ENCODE measurements at regions not wholly inside any gene's neighbourhood (a gene's known extent, or its start where the extent isn't known, plus 50 kb on each side); places are given as distances from the start of the nearest gene placed in this dataset.

- H3K27ac ChIP-seq (ENCODE audit: low read depth, low read length, poor library complexity, severe bottlenecking), result no peak overlapping the region
- ChIA-PET CTCF (no interaction called here), POLR2A (ENCODE audit: low non-redundant PET) (no interaction called here)
- no peak for DNase-seq (ENCODE audit: low spot score)
- no peak overlapping the region for H3K4me3 ChIP-seq (ENCODE audit: low read depth, low read length, poor library complexity, severe bottlenecking)
- peaks cover 4% of the 10 kb centered on the region for H3K9me3 ChIP-seq (ENCODE audit: low read depth, low read length, poor library complexity, severe bottlenecking)
- no peaks in the 10 kb centered on the region for H3K4me1 ChIP-seq (ENCODE audit: insufficient read depth, low read length, poor library complexity, severe bottlenecking)
- no peaks in the 10 kb centered on the region for H3K36me3 ChIP-seq (ENCODE audit: insufficient read depth, low read length, poor library complexity, severe bottlenecking)
- no peaks in the 10 kb centered on the region for H3K27me3 ChIP-seq (replicated peaks; ENCODE audit: insufficient read depth, low read depth, low read length, poor library complexity)
- intact Hi-C loops (cut with micrococcal nuclease; ENCODE audit: unreplicated experiment), result no loop called here
- TF ChIP-seq, protein P1, sequence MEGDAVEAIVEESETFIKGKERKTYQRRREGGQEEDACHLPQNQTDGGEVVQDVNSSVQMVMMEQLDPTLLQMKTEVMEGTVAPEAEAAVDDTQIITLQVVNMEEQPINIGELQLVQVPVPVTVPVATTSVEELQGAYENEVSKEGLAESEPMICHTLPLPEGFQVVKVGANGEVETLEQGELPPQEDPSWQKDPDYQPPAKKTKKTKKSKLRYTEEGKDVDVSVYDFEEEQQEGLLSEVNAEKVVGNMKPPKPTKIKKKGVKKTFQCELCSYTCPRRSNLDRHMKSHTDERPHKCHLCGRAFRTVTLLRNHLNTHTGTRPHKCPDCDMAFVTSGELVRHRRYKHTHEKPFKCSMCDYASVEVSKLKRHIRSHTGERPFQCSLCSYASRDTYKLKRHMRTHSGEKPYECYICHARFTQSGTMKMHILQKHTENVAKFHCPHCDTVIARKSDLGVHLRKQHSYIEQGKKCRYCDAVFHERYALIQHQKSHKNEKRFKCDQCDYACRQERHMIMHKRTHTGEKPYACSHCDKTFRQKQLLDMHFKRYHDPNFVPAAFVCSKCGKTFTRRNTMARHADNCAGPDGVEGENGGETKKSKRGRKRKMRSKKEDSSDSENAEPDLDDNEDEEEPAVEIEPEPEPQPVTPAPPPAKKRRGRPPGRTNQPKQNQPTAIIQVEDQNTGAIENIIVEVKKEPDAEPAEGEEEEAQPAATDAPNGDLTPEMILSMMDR (conservative IDR thresholded peaks at IDR 0.05; ENCODE audit: low read depth, low read length), result no peak
- no peak for TF ChIP-seq EZH2 (IDR thresholded peaks at IDR 0.05; ENCODE audit: borderline replicate concordance, low read depth, low read length, poor library complexity, severe bottlenecking)
- no TSS peak for BruUV-seq (replicated peaks)
These were observed 378.7 kb downstream of the LMO4 start for GRCh38 chr1:87707411-87707810.

GRCh38 chr1:87712261-87713010, 383.8 kb downstream of the LMO4 start:
- ChIA-PET POLR2A (ENCODE audit: low non-redundant PET) (no interaction called here), CTCF (no interaction called here)
- DNase-seq (ENCODE audit: low spot score), result no peak
- TF ChIP-seq, protein P1 (conservative IDR thresholded peaks at IDR 0.05; ENCODE audit: low read depth, low read length), result no peak
- no peak for TF ChIP-seq EZH2 (IDR thresholded peaks at IDR 0.05; ENCODE audit: borderline replicate concordance, low read depth, low read length, poor library complexity, severe bottlenecking)
- intact Hi-C loops (cut with micrococcal nuclease; ENCODE audit: unreplicated experiment), result no loop called here
- no TSS peak for BruUV-seq (replicated peaks)
- H3K27me3 ChIP-seq (replicated peaks; ENCODE audit: insufficient read depth, low read depth, low read length, poor library complexity), result no peaks in the 10 kb centered on the region
- H3K9me3 ChIP-seq (ENCODE audit: low read depth, low read length, poor library complexity, severe bottlenecking), result no peaks in the 10 kb centered on the region
- no peak overlapping the region for H3K4me3 ChIP-seq (ENCODE audit: low read depth, low read length, poor library complexity, severe bottlenecking)
- H3K4me1 ChIP-seq (ENCODE audit: insufficient read depth, low read length, poor library complexity, severe bottlenecking), result peaks cover 6% of the 10 kb centered on the region
- no peaks in the 10 kb centered on the region for H3K36me3 ChIP-seq (ENCODE audit: insufficient read depth, low read length, poor library complexity, severe bottlenecking)
- no peak overlapping the region for H3K27ac ChIP-seq (ENCODE audit: low read depth, low read length, poor library complexity, severe bottlenecking)

GRCh38 chr1:87714278-87714677, 385.6 kb downstream of the LMO4 start:
- intact Hi-C loops (cut with micrococcal nuclease; ENCODE audit: unreplicated experiment), result no loop called here
- DNase-seq (ENCODE audit: low spot score), result no peak
- TF ChIP-seq EZH2 (IDR thresholded peaks at IDR 0.05; ENCODE audit: borderline replicate concordance, low read depth, low read length, poor library complexity, severe bottlenecking), result no peak
- TF ChIP-seq, protein P1 (conservative IDR thresholded peaks at IDR 0.05; ENCODE audit: low read depth, low read length), result no peak
- ChIA-PET POLR2A (ENCODE audit: low non-redundant PET) (no interaction called here), CTCF (no interaction called here)
- no peak overlapping the region for H3K4me3 ChIP-seq (ENCODE audit: low read depth, low read length, poor library complexity, severe bottlenecking)
- no peaks in the 10 kb centered on the region for H3K36me3 ChIP-seq (ENCODE audit: insufficient read depth, low read length, poor library complexity, severe bottlenecking)
- no peaks in the 10 kb centered on the region for H3K9me3 ChIP-seq (ENCODE audit: low read depth, low read length, poor library complexity, severe bottlenecking)
- BruUV-seq (replicated peaks), result no TSS peak
- no peak overlapping the region for H3K27ac ChIP-seq (ENCODE audit: low read depth, low read length, poor library complexity, severe bottlenecking)
- H3K27me3 ChIP-seq (replicated peaks; ENCODE audit: insufficient read depth, low read depth, low read length, poor library complexity), result no peaks in the 10 kb centered on the region
- peaks cover 24% of the 10 kb centered on the region for H3K4me1 ChIP-seq (ENCODE audit: insufficient read depth, low read length, poor library complexity, severe bottlenecking)

Data from A673 (cell line).